Activated naive CD4-positive, alpha-beta T cell treated with anti-CD3 and anti-CD28 coated beads for 36 hours (primary cell): ENCODE measurements at regions not wholly inside any gene's neighbourhood (a gene's known extent, or its start where the extent isn't known, plus 50 kb on each side); places are given as distances from the start of the nearest gene placed in this dataset.

Source experiments
- CTCF ChIA-PET: fragments of 350-600 bp; sonication (Branson Sonifier 250); formaldehyde crosslinking; loops from one replicate; lab custom pipeline; 2021; ENCODE audit warnings: antibody characterized with exemption; lab: Charles Lee
- DNase-seq: peaks from one replicate; pipeline ENCODE4 v3.0.0-alpha.2; 2020
- H3K27ac Mint-ChIP-seq: one replicate; pipeline ENCODE4 v1.8.0; 2021; ENCODE audit warnings: mild to moderate bottlenecking, mixed read lengths
- H3K27me3 Mint-ChIP-seq: one replicate; pipeline ENCODE4 v1.8.0; 2021; ENCODE audit warnings: low read depth, mixed read lengths
- H3K36me3 Mint-ChIP-seq: one replicate; pipeline ENCODE4 v1.8.0; 2021; ENCODE audit warnings: low read depth, mixed read lengths
- H3K4me1 Mint-ChIP-seq: one replicate; pipeline ENCODE4 v1.8.0; 2021; ENCODE audit warnings: low read depth, mixed read lengths
- H3K4me3 Mint-ChIP-seq: one replicate; pipeline ENCODE4 v1.8.0; 2021; ENCODE audit warnings: mild to moderate bottlenecking, moderate library complexity, mixed read lengths
- H3K9me3 Mint-ChIP-seq: one replicate; pipeline ENCODE4 v1.8.0; 2021; ENCODE audit warnings: mixed read lengths
- intact Hi-C: fragments of 100-400 bp; cut with micrococcal nuclease; formaldehyde crosslinking; loops from one replicate; pipeline ENCODE4 v1.15.1; 2023

DNA sequence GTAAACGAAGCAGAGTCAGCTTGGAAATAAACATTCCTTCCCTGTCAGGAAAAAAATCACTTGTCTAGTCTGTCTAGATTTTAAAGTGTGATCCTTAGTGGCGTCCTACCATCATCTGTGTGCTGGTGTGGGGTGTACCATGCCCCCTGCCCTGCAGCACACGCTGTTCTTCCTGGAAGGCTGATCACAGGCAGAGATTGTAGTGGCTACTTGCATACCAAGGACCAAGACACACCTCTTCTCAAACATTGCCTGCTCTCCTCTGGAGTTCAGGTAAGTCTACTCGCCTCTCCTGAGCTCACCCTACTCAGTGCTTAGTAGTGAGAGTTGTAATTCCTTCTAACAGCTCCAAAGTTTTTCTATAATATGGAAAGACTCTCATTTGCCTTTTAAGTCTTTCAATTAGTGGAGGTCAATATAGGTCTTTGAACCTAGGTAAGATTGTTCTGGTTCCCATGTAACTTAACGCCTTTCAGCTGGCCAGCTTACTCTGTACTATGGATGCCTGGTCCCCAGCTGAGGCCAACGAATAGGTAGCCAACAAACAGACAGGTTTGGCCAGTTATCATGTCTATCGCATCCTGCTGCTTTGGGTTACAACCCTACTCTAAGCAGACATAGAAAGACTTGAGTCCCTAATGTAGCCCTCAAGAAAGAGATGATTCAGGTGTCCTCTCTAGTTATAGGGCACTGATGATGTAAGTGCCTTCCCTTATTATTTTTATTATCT, 55.4 kb downstream of the XCL1 start:
- peaks cover 8% of the 10 kb centered on the region for H3K4me1 Mint-ChIP-seq
- no peak overlapping the region for H3K27ac Mint-ChIP-seq
- peaks cover 10% of the 10 kb centered on the region for H3K27me3 Mint-ChIP-seq
- H3K9me3 Mint-ChIP-seq, result no peaks in the 10 kb centered on the region
- no peaks in the 10 kb centered on the region for H3K36me3 Mint-ChIP-seq
- no peak overlapping the region for H3K4me3 Mint-ChIP-seq
- intact Hi-C loops, result no loop called here
- no peak for DNase-seq
- CTCF ChIA-PET, result interaction anchor here (0.7 kb wide), 1 partner anchor 730 kb away, joined by 3 read pairs; no protein-coding TSS in a partner anchor

DNA sequence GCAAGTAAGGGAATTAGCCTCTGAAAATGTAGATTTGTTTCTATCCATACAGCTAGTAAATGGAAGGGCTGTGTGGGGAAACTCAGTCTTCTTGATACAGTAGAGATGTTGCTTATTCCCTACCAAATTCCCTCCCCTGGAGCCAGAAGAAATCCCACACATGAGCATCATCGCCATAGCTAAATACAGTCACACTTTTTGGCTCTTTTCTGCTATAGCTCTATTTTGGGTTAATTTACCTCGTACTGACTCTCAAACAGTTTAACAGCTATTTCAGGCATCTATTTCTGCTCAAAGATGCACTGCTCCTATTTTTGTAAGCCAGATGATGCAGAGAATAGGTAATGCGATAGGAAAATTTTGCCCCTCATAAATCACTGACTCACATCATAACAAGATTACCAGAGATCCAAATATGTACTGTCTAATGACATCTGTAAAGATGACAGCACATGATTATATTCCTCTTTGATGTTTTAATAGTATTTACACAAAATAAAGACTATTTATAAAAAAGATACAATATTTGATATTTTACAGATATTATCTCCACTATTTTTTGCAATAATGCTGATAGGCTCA, 58.6 kb downstream of the XCL1 start:
- DNase-seq, result no peak
- Mint-ChIP-seq H3K27ac (no peak overlapping the region), H3K4me1 (no peaks in the 10 kb centered on the region), H3K27me3 (peaks cover 8% of the 10 kb centered on the region), H3K9me3 (no peaks in the 10 kb centered on the region), H3K4me3 (no peak overlapping the region), H3K36me3 (no peaks in the 10 kb centered on the region)
- CTCF ChIA-PET, result interaction anchor here (0.6 kb wide), 1 partner anchor 195 kb away, joined by 4 read pairs; no protein-coding TSS in a partner anchor
- intact Hi-C loops, result loop anchor here (5.0 kb wide), 1 partner anchor 33 kb away; no protein-coding TSS in a partner anchor

DNA sequence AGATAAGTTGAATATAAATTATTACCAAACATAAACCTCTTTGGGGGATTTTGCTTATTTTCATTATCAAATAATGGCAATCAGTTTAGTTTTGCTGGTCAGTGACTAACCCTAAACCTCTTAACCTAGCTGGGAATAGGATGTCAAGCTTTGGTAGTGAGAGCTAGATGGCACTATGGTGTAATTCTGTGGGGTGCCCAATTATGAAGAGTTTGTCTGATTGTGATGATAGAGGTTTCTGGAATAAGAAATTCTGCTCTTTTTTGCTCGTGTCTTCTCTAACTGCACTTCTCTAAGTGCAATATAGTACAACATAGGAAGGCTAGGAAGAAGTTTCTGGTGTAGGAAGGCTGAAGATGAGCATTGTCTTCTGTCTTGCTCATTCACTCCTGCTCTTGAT, 59.8 kb downstream of the XCL1 start:
- peaks cover 8% of the 10 kb centered on the region for H3K27me3 Mint-ChIP-seq
- H3K27ac Mint-ChIP-seq, result no peak overlapping the region
- DNase-seq, result no peak
- no peaks in the 10 kb centered on the region for H3K9me3 Mint-ChIP-seq
- intact Hi-C loops, result loop anchor here (2.0 to 5.0 kb wide), 2 partner anchors 34 to 471 kb away; partner anchors contain the start of gene ATP1B1
- H3K36me3 Mint-ChIP-seq, result no peaks in the 10 kb centered on the region
- no peak overlapping the region for H3K4me3 Mint-ChIP-seq
- no peaks in the 10 kb centered on the region for H3K4me1 Mint-ChIP-seq
- CTCF ChIA-PET, result interaction anchor here (1.1 to 1.2 kb wide), 2 partner anchors 11 to 17 kb away, joined by 3 to 4 read pairs; no protein-coding TSS in a partner anchor

DNA sequence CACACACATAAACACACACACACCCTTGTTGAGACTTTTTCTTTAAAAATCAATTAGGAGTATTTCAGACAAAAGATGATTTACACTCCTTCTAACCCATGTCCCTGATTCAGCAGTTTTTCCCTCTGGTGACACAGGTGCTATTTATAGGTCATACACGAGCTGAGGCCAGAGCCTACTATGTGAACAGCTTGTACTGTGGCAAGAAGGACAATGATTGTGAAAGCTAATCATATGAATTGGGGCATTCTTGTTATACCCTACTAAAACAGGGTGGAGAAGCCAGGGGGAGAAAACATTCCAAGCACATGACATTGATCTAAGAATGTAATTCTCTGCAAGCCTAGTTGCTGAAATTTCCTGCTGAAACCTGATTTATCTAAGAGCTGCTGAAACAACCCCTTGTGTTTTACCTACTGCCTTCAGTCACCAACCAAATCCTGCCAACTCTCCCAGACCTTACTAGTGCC, 60.3 kb downstream of the XCL1 start:
- no peak for DNase-seq
- H3K9me3 Mint-ChIP-seq, result no peaks in the 10 kb centered on the region
- H3K27me3 Mint-ChIP-seq, result peaks cover 5% of the 10 kb centered on the region
- H3K4me1 Mint-ChIP-seq, result no peaks in the 10 kb centered on the region
- no peak overlapping the region for H3K27ac Mint-ChIP-seq
- CTCF ChIA-PET, result interaction anchor here (1.1 to 1.5 kb wide), 4 partner anchors 12 to 517 kb away, joined by 3 to 4 read pairs (median 4); no protein-coding TSS in a partner anchor
- intact Hi-C loops, result loop anchor here (1.0 to 5.0 kb wide), 3 partner anchors 34 to 712 kb away; partner anchors contain the start of gene ATP1B1
- H3K36me3 Mint-ChIP-seq, result no peaks in the 10 kb centered on the region
- no peak overlapping the region for H3K4me3 Mint-ChIP-seq

DNA sequence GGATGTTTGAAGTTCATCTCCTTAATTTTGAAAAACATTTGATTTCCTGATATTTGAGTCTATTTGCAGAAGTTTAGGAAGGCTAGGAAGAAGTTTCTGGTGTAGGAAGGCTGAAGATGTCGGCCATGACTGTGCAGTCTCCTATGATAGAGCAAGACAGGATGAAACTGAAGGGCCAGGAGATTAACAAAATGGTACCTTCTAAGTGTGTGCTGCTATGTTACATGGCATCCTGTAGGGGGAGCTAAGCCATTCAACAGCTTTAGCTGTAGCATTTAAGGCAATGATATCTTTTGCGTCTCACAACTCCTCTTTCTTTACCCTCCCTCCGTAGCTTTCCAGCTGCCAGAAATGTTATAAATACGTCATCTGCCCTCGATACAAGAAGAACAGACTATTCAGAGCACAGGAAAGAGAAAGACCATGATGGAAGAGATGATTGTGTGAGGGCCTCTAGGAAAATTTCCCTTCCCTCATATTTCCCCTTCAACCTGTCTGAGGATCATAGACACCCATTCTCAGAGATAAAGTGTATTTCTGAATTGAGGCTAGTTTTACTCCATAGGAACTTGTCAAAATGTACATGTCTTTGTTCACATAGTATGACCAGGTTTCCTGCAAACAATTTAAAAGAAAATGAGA, 61.1 kb downstream of the XCL1 start:
- peak; percentile 10 for DNase-seq
- no peak overlapping the region for H3K27ac Mint-ChIP-seq
- CTCF ChIA-PET, result interaction anchor here (1.2 to 2.0 kb wide), 3 partner anchors 125 to 710 kb away, joined by 3 to 4 read pairs (median 4); no protein-coding TSS in a partner anchor

DNA sequence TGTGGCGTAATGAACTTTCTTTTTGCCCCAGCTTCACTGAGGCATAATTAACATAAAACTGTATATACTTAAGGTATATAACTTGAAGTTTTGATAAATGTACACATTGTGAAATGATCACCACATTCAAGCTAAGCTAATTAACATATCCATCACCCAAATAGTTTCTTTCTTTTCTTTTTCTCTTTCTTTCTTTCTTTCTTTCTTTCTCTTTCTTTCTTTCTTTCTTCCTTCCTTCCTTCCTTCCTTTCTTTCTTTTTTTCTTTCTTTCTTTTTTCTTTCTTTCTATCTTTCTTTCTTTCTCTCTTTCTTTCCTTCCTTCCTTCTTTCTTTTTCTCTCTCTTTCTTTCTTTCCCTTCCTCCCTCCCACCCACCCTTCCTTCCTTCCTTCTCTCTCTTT, 62.5 kb downstream of the XCL1 start:
- CTCF ChIA-PET, result interaction anchor here (0.6 to 2.0 kb wide), 2 partner anchors 304 to 709 kb away, joined by 3 to 4 read pairs; no protein-coding TSS in a partner anchor
- no peak overlapping the region for H3K27ac Mint-ChIP-seq
- H3K27me3 Mint-ChIP-seq, result no peaks in the 10 kb centered on the region
- intact Hi-C loops, result loop anchor here (5.0 kb wide), 1 partner anchor 37 kb away; no protein-coding TSS in a partner anchor
- H3K9me3 Mint-ChIP-seq, result no peaks in the 10 kb centered on the region
- H3K4me1 Mint-ChIP-seq, result no peaks in the 10 kb centered on the region
- H3K4me3 Mint-ChIP-seq, result no peak overlapping the region
- H3K36me3 Mint-ChIP-seq, result no peaks in the 10 kb centered on the region
- no peak for DNase-seq

More for the DNA sequence above, 61.1 kb downstream of the XCL1 start:
- Mint-ChIP-seq H3K9me3 (no peaks in the 10 kb centered on the region), H3K27me3 (peaks cover under 1% of the 10 kb centered on the region), H3K36me3 (no peaks in the 10 kb centered on the region), H3K4me1 (no peaks in the 10 kb centered on the region), H3K4me3 (no peak overlapping the region)
- intact Hi-C loops, result loop anchor here (1.0 to 5.0 kb wide), 3 partner anchors 35 to 711 kb away; partner anchors contain the start of gene ATP1B1

DNA sequence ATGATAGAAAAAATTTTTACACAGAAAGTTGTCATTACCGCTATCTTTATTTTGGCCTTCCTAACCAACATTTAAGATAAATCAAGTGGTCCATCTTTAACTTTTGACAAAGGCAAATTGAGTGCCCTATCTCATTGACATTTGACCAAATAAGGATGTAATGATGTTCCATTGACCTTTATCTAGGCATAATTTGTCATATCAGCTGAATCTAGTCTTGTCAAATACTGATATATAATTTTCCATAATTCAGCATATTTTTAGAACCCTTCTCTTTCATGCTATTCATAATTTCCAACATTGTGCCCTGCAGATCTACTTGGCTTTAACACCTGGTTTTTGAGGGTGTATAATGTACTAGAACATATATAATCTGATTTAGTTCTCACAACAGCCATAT, 63.8 kb downstream of the XCL1 start:
- CTCF ChIA-PET, result no interaction called here
- intact Hi-C loops, result no loop called here
- Mint-ChIP-seq H3K27me3 (no peaks in the 10 kb centered on the region), H3K36me3 (no peaks in the 10 kb centered on the region), H3K4me3 (no peak overlapping the region), H3K27ac (no peak overlapping the region), H3K4me1 (no peaks in the 10 kb centered on the region), H3K9me3 (no peaks in the 10 kb centered on the region)
- no peak for DNase-seq

DNA sequence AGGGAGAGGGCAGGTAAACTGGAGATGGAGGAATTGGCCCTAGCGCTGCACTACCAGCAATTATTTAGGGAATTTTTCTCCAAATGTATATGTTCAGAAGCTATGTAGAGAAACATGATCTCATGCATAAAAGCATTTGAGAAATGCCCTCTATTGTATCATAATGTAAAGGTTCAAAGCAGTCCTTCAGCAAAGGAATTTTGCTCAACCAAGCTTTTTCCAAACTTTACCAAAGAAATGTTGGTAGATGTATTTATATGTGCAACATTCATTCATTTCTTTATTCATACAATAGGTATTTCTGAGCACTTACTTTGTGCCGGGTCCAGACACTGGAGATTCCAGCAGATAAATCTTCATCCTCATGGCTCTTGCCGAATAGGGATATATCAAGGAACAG, 64.4 kb downstream of the XCL1 start:
- no peaks in the 10 kb centered on the region for H3K27me3 Mint-ChIP-seq
- H3K9me3 Mint-ChIP-seq, result no peaks in the 10 kb centered on the region
- CTCF ChIA-PET, result no interaction called here
- no peaks in the 10 kb centered on the region for H3K4me1 Mint-ChIP-seq
- DNase-seq, result no peak
- no peak overlapping the region for H3K4me3 Mint-ChIP-seq
- intact Hi-C loops, result no loop called here
- no peaks in the 10 kb centered on the region for H3K36me3 Mint-ChIP-seq
- H3K27ac Mint-ChIP-seq, result no peak overlapping the region

DNA sequence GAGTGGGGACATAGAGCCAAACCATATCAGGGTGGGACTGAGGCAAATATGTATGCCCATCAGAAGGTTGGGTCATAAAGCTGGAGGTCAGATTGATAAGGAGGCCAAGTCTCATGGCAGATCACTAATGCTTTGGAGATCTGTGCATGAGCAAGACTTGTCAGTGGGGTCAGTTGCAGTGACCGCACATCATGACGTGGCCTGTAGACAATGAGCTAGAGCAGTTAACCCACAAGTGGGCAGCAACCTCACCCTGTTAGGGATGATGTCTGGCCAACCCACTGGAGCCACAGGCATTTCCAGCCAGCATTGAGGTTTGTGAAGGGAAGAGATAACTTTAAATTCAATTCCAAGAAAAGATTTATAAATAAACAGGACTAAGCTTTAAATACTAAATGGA, 66.7 kb downstream of the XCL1 start:
- no peaks in the 10 kb centered on the region for H3K36me3 Mint-ChIP-seq
- no peaks in the 10 kb centered on the region for H3K4me1 Mint-ChIP-seq
- H3K4me3 Mint-ChIP-seq, result no peak overlapping the region
- H3K9me3 Mint-ChIP-seq, result no peaks in the 10 kb centered on the region
- intact Hi-C loops, result no loop called here
- H3K27ac Mint-ChIP-seq, result no peak overlapping the region
- DNase-seq, result no peak
- CTCF ChIA-PET, result no interaction called here
- H3K27me3 Mint-ChIP-seq, result peaks cover 2% of the 10 kb centered on the region
